Cardiac fibroblast (primary cell): ENCODE measurements at regions not wholly inside any gene's neighbourhood (a gene's known extent, or its start where the extent isn't known, plus 50 kb on each side); places are given as distances from the start of the nearest gene placed in this dataset.

Experiments used
- DNase-seq, 2 donors: peaks; one replicate each; pipeline versions ENCODE4 v3.0.0 to v3.0.0-alpha.2; 2010; ENCODE audit warnings: low read depth in 2 of 2
- H3K4me3 ChIP-seq, 2 donors: replicated peaks in 1 of 2; 1 replicate in 1 of 2; 2 replicates in 1 of 2; pipeline ENCODE4 v1.5.1; 2011; ENCODE audit warnings: low read depth in 2 of 2, low read length in 2 of 2, mild to moderate bottlenecking in 2 of 2, moderate library complexity in 1 of 2
- CTCF ChIP-seq: IDR thresholded peaks from one replicate; pipeline ENCODE4 v1.5.1; 2011; ENCODE audit warnings: low read depth, mild to moderate bottlenecking, low read length, inconsistent platforms

DNA sequence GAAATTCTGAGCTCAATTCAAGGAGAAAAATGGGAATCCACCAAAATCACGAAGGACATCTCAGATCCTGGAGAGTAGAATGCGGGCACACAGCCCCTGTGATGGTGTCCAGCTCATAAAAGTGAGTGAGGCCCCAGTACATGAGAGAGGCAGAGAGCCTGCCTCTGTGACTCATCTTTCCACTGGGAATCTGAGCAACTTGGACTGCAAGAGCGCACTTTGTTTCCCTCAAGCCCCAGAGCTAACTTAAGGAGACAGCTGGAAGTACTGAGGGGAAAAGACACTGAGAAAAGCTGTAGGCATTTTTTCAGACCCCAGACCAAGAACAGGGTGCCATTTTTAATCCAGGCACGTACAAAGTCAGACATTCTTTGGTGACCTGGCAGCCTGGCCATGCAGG lies 273.7 kb downstream of the C11orf87 start:
- DNase-seq: peak; percentile 5 to 40
- TF ChIP-seq CTCF: no peak
- H3K4me3 ChIP-seq: no peak overlapping the region

DNA sequence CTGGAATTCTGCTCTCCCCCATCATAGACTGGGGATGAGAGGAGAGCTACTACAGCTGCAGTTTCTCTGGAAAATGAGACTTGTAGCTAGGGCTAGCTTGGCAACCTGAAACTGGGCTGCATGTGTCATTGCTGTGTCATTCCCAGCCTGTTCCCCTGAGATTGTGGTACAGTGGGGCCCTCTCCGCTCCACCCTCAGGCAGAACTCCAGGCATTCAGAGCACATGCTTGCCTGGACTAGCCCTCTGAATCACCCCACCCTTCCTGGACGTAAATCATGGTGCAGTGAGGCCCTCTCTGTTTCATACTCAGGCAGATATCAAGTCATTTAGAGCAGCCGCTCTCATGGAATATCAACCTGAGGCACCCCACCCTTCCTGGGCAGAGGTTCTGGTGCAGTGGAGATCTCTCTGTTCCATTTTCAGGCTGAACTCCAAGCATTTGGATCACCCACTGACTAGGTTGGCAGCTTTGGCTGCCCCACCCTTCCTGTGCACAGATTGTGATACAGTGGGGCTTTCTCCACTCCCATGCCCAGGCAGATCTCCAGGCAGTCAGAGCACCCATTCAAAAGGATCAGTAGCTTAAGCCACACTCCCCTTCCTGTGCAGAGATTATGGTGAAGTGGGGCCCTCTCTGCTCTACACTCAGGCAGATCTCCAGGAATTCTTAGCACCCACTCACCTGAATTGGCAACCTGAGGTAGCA lies 274.4 kb downstream of the C11orf87 start:
- TF ChIP-seq CTCF: no peak

GRCh38 chr11:109697140-109697843 lies 275.3 kb downstream of the C11orf87 start:
- TF ChIP-seq CTCF: peak; percentile 85
- H3K4me3 ChIP-seq: no peak overlapping the region
- peak; percentile 73 to 76 for DNase-seq

More for the DNA sequence above, 274.4 kb downstream of the C11orf87 start:
- DNase-seq: peak; percentile 5 to 59
- H3K4me3 ChIP-seq: no peak overlapping the region

DNA sequence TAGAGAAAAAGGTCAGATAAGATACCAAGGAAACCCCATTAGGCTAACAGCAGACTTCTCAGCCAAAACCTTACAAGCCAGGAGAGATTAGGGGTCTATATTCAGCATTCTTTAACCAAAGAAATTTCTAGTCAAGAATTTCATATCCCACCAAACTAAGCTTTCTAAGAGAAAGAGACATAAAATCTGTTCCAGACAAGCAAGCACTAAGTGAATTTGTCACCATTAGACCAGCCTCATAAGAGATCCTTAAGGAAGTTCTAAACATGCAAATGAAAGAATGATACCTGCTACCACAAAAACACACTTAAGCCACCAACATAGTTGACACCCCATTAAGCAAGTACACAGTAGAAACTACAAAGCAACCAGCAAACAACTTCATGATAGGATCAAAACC lies 276.2 kb downstream of the C11orf87 start:
- TF ChIP-seq CTCF: no peak
- no peak overlapping the region for H3K4me3 ChIP-seq
- no peak for DNase-seq

DNA sequence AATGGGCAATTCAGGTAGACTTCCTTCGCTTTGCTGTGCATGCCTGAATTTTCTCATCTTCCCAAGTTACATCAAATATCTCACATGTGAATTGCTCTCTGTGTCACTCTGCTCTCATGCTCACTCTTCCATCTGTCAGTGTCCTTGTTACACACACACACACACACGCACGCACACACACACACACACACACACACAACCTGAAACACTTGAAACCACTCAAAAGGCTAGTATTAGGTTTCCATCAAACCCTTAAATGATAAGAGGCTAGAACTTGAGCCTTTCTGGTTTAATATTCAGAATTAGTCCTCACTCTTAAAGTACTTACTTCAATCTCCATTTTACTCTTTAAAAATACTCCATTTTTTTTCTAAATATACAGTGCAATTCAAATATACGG lies 282.4 kb downstream of the C11orf87 start:
- no peak overlapping the region for H3K4me3 ChIP-seq
- DNase-seq: no peak
- TF ChIP-seq CTCF: no peak

DNA sequence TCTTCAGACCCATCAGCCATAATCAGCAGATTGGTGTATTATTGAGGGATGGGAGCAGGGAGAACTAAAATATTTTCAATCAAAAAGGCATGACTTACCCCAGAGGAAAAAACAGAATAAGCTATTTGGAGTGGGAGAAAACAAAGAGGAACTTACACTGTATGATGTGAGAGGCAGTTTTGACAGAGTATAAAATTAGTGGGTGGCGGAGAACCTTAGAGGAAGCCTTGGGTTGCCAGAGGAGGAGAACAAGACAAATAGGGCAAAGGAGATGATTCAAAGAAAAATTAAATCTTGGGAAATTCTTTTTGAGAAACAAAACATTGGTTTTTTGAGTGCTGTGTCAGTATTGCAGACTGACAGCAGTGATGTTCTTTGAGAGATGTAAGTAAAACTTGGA lies 285.0 kb downstream of the C11orf87 start:
- DNase-seq: no peak
- H3K4me3 ChIP-seq: no peak overlapping the region
- TF ChIP-seq CTCF: no peak

DNA sequence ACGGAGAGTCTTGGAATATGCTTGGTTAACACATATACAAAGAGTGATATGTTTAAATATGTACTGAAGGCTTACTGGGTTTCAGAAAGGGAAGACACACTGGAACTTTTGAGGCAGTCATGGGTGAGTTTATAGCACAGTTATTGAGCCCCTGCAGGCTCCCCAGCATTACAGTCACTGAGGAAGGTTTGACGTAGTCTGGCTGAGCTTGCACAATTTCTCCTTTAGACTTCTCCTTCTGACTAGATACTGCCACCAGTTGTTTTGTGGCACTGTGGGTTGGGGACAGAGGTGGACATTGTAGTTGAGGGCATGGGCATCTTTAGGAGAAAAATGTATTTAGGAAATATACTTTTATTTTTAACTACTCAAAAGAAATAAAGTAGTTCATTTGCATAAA lies 285.4 kb downstream of the C11orf87 start:
- no peak for DNase-seq
- no peak overlapping the region for H3K4me3 ChIP-seq
- no peak for TF ChIP-seq CTCF
